ENCODE measurements at regions not wholly inside any gene's neighbourhood (a gene's known extent, or its start where the extent isn't known, plus 50 kb on each side); places are given as distances from the start of the nearest gene placed in this dataset.
"Not testable (repeated sequence)": the region's sequence is repeated elsewhere in the genome, so short reads cannot be mapped to it uniquely, and the experiment has no call there.

DNA sequence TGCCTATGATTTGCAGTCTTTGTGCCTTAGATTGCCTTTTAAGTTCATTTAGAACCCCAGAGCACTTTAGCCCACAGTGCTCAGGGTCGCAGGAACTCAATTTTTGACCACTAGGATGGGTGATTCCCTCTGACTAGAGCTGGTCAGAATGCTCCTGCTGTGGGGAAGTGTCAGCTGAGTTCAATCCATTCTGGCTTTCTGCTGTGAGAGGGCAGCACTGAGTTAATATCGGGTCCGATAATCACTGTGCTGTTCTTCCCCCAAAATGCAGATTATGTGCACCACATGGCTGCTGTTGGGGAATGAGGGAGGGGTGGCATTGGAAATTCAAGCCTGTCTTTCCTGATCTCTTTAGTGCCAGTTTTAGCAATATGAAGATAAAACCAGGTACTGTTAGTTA, 886.4 kb downstream of the DNAJB9 start:
- Histone ChIP-seq H3K4me1 (ENCODE audit: low read length) (no peaks in the 10 kb centered on the region), H3K36me3 (ENCODE audit: insufficient read depth, low read length) (no peaks in the 10 kb centered on the region), H3K9me3 (ENCODE audit: low read length) (no peaks in the 10 kb centered on the region), H2AFZ (ENCODE audit: low read length) (no peak overlapping the region), H3K27me3 (ENCODE audit: low read length) (no peaks in the 10 kb centered on the region), H3K9ac (ENCODE audit: low read length) (no peak overlapping the region), H4K20me1 (ENCODE audit: insufficient read depth, low read depth, low read length) (no peaks in the 10 kb centered on the region), H3K9me2 (replicated peaks; ENCODE audit: insufficient read depth, low read length) (no peaks in the 10 kb centered on the region), H3K4me3 (ENCODE audit: low read length) (no peak overlapping the region), H3K27ac (ENCODE audit: low read length) (no peak overlapping the region), H3K4me2 (ENCODE audit: low read depth, low read length, poor library complexity, severe bottlenecking) (no peak overlapping the region), H3K79me2 (ENCODE audit: low read length) (no peaks in the 10 kb centered on the region)
- no peak for DNase-seq

DNA sequence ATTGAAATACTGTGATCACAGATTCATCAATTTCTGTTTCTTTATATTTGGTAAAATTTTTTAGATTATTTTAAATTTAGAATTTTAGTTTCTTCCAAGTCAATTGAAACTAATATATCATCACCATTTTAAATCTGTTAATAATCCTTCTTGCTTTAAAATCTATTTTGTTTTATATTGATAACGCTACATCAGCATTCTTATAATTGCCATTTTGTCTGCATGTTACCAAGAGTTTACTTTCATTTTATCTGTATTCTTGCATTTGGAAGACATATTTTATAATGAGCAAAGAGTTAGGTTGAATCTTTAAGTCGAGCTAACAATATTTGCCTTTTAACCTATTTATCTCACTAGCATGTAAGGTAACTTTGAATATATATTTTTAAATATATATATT, 890.6 kb downstream of the DNAJB9 start:
- H3K9me3 ChIP-seq (ENCODE audit: low read length), result no peaks in the 10 kb centered on the region
- no peak for DNase-seq
- H3K4me3 ChIP-seq (ENCODE audit: low read length), result no peak overlapping the region
- no peak overlapping the region for H3K9ac ChIP-seq (ENCODE audit: low read length)
- no peak overlapping the region for H2AFZ ChIP-seq (ENCODE audit: low read length)
- no peaks in the 10 kb centered on the region for H3K9me2 ChIP-seq (replicated peaks; ENCODE audit: insufficient read depth, low read length)
- no peaks in the 10 kb centered on the region for H3K79me2 ChIP-seq (ENCODE audit: low read length)
- no peak overlapping the region for H3K4me2 ChIP-seq (ENCODE audit: low read depth, low read length, poor library complexity, severe bottlenecking)
- no peaks in the 10 kb centered on the region for H4K20me1 ChIP-seq (ENCODE audit: insufficient read depth, low read depth, low read length)
- H3K27ac ChIP-seq (ENCODE audit: low read length), result no peak overlapping the region
- no peaks in the 10 kb centered on the region for H3K36me3 ChIP-seq (ENCODE audit: insufficient read depth, low read length)
- H3K4me1 ChIP-seq (ENCODE audit: low read length), result no peaks in the 10 kb centered on the region
- H3K27me3 ChIP-seq (ENCODE audit: low read length), result no peaks in the 10 kb centered on the region

DNA sequence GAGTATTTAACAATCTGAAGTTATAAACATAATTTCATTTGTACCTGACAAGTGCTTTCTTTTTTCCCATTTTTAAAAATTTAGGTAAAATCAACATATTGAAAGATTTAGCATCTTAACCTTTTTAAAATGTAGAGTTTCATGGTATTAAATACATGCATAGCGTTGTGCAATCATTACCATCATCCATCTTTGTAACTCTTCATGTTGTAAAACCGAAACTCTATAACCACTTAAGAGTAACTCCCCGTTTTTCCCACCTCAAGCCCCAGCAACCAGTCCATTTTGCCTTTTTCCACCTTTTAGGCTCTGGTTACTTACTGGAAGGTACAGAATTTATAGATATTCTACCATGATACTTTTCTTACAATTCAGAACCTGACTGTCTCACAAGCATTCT, 892.5 kb downstream of the DNAJB9 start:
- Histone ChIP-seq H3K27me3 (ENCODE audit: low read length) (no peaks in the 10 kb centered on the region), H3K4me3 (ENCODE audit: low read length) (no peak overlapping the region), H3K27ac (ENCODE audit: low read length) (no peak overlapping the region), H4K20me1 (ENCODE audit: insufficient read depth, low read depth, low read length) (no peaks in the 10 kb centered on the region), H3K9me2 (replicated peaks; ENCODE audit: insufficient read depth, low read length) (no peaks in the 10 kb centered on the region), H3K4me1 (ENCODE audit: low read length) (no peaks in the 10 kb centered on the region), H3K9me3 (ENCODE audit: low read length) (no peaks in the 10 kb centered on the region; the same call in 1 of the 2 replicates), H3K79me2 (ENCODE audit: low read length) (no peaks in the 10 kb centered on the region), H3K36me3 (ENCODE audit: insufficient read depth, low read length) (no peaks in the 10 kb centered on the region), H3K4me2 (ENCODE audit: low read depth, low read length, poor library complexity, severe bottlenecking) (no peak overlapping the region), H2AFZ (ENCODE audit: low read length) (no peak overlapping the region), H3K9ac (ENCODE audit: low read length) (no peak overlapping the region)
- DNase-seq, result no peak

DNA sequence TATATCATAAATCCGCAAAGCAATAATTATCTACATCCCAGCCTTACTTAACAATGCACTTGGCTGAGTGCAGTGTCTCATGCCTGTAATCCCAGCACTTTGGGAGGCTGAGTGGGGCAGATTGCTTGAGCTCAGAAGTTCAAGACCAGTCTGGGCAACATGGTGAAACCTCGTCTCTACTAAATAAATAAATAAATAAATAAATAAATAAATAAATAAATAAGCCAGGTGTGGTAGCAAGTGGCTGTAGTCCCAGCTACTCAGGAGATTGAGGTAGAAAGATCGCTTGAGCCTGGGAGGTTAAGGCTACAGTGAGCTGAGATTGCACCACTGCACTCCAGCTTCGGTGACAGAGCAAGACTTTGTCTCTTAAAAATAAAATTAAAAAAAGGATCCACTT, 898.1 kb downstream of the DNAJB9 start:
- not testable (repeated sequence) for H2AFZ ChIP-seq (ENCODE audit: low read length); H3K4me3 ChIP-seq (ENCODE audit: low read length)

DNA sequence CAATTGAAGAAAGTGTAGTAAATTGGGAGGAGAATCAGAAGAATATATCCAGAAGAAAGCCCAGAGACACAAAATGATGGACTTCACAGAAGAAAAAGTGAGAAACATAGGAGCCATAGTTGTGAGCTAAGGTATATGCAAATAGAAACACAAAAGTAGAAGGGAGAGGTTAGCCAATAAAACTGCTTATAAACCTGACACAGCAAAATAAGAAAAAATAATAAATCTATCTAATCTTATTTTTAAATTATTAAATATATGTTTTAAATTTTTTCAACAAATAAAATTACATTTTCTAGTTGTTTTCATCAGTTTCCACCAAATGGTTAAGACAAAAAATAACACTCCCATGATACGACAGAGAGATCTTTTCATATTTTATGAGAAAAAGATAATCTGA, 903.5 kb downstream of the DNAJB9 start:
- no peak overlapping the region for H3K4me2 ChIP-seq (ENCODE audit: low read depth, low read length, poor library complexity, severe bottlenecking)
- no peaks in the 10 kb centered on the region for H3K27me3 ChIP-seq (ENCODE audit: low read length)
- no peaks in the 10 kb centered on the region for H3K36me3 ChIP-seq (ENCODE audit: insufficient read depth, low read length)
- no peak overlapping the region for H3K27ac ChIP-seq (ENCODE audit: low read length)
- H3K4me1 ChIP-seq (ENCODE audit: low read length), result no peaks in the 10 kb centered on the region
- H3K79me2 ChIP-seq (ENCODE audit: low read length), result no peaks in the 10 kb centered on the region
- H3K9me3 ChIP-seq (ENCODE audit: low read length), result peaks cover 3% of the 10 kb centered on the region; the same call in 1 of the 2 replicates
- no peak overlapping the region for H2AFZ ChIP-seq (ENCODE audit: low read length)
- DNase-seq, result no peak
- H3K9ac ChIP-seq (ENCODE audit: low read length), result no peak overlapping the region
- H4K20me1 ChIP-seq (ENCODE audit: insufficient read depth, low read depth, low read length), result no peaks in the 10 kb centered on the region
- no peak overlapping the region for H3K4me3 ChIP-seq (ENCODE audit: low read length)
- H3K9me2 ChIP-seq (replicated peaks; ENCODE audit: insufficient read depth, low read length), result no peaks in the 10 kb centered on the region

More for the DNA sequence above, 898.1 kb downstream of the DNAJB9 start:
- H3K9ac ChIP-seq (ENCODE audit: low read length); H3K4me1 ChIP-seq (ENCODE audit: low read length); DNase-seq; H4K20me1 ChIP-seq (ENCODE audit: insufficient read depth, low read depth, low read length); H3K9me2 ChIP-seq (replicated peaks; ENCODE audit: insufficient read depth, low read length); H3K79me2 ChIP-seq (ENCODE audit: low read length); H3K27ac ChIP-seq (ENCODE audit: low read length); H3K4me2 ChIP-seq (ENCODE audit: low read depth, low read length, poor library complexity, severe bottlenecking); H3K9me3 ChIP-seq (ENCODE audit: low read length); H3K36me3 ChIP-seq (ENCODE audit: insufficient read depth, low read length); H3K27me3 ChIP-seq (ENCODE audit: low read length): not testable (repeated sequence)

DNA sequence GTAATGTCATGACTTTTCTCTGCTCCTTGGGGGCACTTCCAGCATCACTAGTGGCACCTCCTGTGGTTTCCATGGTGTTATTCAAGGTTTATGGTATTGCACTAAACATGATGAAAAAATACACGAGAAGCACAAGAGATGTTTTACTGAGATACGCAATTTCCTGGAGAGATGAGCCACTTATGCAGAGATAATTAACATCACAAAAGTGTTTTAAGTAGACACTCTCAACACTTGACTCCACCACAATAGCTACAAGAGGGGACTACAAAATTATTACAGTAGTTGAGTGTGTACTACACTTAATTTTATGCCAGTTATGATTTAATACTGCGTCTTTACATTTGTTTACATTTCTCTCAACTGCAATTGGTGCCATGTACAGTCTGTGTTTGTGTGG, 906.7 kb downstream of the DNAJB9 start:
- no peaks in the 10 kb centered on the region for H3K79me2 ChIP-seq (ENCODE audit: low read length)
- no peaks in the 10 kb centered on the region for H4K20me1 ChIP-seq (ENCODE audit: insufficient read depth, low read depth, low read length)
- no peaks in the 10 kb centered on the region for H3K36me3 ChIP-seq (ENCODE audit: insufficient read depth, low read length)
- no peaks in the 10 kb centered on the region for H3K9me2 ChIP-seq (replicated peaks; ENCODE audit: insufficient read depth, low read length)
- H3K4me2 ChIP-seq (ENCODE audit: low read depth, low read length, poor library complexity, severe bottlenecking), result no peak overlapping the region
- DNase-seq, result no peak
- H2AFZ ChIP-seq (ENCODE audit: low read length), result no peak overlapping the region
- H3K27me3 ChIP-seq (ENCODE audit: low read length), result no peaks in the 10 kb centered on the region
- H3K4me3 ChIP-seq (ENCODE audit: low read length), result no peak overlapping the region
- no peaks in the 10 kb centered on the region for H3K9me3 ChIP-seq (ENCODE audit: low read length)
- no peak overlapping the region for H3K9ac ChIP-seq (ENCODE audit: low read length)
- H3K4me1 ChIP-seq (ENCODE audit: low read length), result no peaks in the 10 kb centered on the region
- H3K27ac ChIP-seq (ENCODE audit: low read length), result no peak overlapping the region

DNA sequence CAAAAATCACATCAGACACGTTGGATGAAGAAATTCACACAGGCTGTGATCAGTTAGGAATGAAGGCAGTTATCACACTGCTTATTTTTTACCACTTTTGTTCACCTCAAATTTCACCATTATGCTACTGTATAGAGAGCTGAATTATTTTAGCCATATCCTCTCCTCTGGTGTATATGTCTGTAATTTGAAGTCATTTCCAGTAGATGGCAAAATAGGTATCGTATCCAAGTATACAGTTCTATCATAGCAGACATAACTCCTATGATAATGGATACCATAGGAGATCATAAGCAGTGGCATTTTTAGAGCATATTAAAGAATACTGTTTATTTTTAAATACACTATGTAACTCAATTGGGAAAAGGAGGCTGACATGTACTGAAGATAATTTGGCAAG, 909.7 kb downstream of the DNAJB9 start:
- H3K9me2 ChIP-seq (replicated peaks; ENCODE audit: insufficient read depth, low read length), result no peaks in the 10 kb centered on the region

DNA sequence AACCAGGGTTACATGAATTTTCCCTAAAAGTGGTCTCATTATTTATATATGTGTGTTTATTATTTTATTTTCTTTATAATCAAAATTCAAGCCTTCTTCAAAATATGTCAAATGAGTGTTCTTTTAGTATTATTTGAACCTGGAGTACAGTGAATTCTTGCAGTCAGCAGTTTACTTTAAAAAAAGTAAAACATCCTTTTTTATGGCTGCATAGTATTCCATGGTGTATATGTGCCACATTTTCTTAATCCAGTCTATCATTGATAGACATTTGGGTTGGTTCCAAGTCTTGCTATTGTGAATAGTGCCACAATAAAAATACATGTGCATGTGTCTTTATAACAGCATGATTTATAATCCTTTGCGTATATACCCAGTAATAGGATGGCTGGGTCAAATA, 920.9 kb downstream of the DNAJB9 start:
- H3K36me3 ChIP-seq (ENCODE audit: insufficient read depth, low read length); H3K79me2 ChIP-seq (ENCODE audit: low read length); DNase-seq; H4K20me1 ChIP-seq (ENCODE audit: insufficient read depth, low read depth, low read length); H2AFZ ChIP-seq (ENCODE audit: low read length); H3K9me3 ChIP-seq (ENCODE audit: low read length); H3K27me3 ChIP-seq (ENCODE audit: low read length); H3K9ac ChIP-seq (ENCODE audit: low read length); H3K4me1 ChIP-seq (ENCODE audit: low read length); H3K9me2 ChIP-seq (replicated peaks; ENCODE audit: insufficient read depth, low read length); H3K4me2 ChIP-seq (ENCODE audit: low read depth, low read length, poor library complexity, severe bottlenecking); H3K27ac ChIP-seq (ENCODE audit: low read length); H3K4me3 ChIP-seq (ENCODE audit: low read length): not testable (repeated sequence)

More for the DNA sequence above, 909.7 kb downstream of the DNAJB9 start:
- no peak for DNase-seq
- H3K79me2 ChIP-seq (ENCODE audit: low read length), result no peaks in the 10 kb centered on the region
- H3K36me3 ChIP-seq (ENCODE audit: insufficient read depth, low read length), result no peaks in the 10 kb centered on the region
- no peak overlapping the region for H3K4me2 ChIP-seq (ENCODE audit: low read depth, low read length, poor library complexity, severe bottlenecking)
- H3K4me1 ChIP-seq (ENCODE audit: low read length), result no peaks in the 10 kb centered on the region
- H3K4me3 ChIP-seq (ENCODE audit: low read length), result no peak overlapping the region
- no peak overlapping the region for H3K9ac ChIP-seq (ENCODE audit: low read length)
- no peaks in the 10 kb centered on the region for H3K9me3 ChIP-seq (ENCODE audit: low read length)
- no peaks in the 10 kb centered on the region for H4K20me1 ChIP-seq (ENCODE audit: insufficient read depth, low read depth, low read length)
- no peak overlapping the region for H2AFZ ChIP-seq (ENCODE audit: low read length)
- no peaks in the 10 kb centered on the region for H3K27me3 ChIP-seq (ENCODE audit: low read length)
- no peak overlapping the region for H3K27ac ChIP-seq (ENCODE audit: low read length)

DNA sequence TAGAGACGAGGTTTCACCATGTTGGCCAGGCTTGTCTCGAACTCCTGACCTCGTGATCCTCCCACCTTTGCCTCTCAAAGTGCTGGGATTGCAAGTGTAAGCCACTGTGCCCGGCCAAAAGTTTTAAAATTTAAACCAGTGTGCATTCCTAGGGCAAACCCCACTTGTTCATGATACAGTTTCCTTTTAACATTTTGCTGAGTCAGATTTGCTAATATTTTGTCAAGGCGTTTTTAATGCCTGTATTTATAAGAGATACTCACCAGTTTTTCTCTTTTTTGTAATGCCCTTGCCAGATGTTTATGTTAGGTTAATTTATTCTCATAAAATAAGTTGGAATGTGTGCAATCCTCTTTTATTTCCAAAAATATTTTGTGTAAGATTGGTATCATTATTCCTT, 927.4 kb downstream of the DNAJB9 start:
- H3K27ac ChIP-seq (ENCODE audit: low read length), result no peak overlapping the region
- no peaks in the 10 kb centered on the region for H3K79me2 ChIP-seq (ENCODE audit: low read length)
- H3K27me3 ChIP-seq (ENCODE audit: low read length), result no peaks in the 10 kb centered on the region
- H3K9ac ChIP-seq (ENCODE audit: low read length), result no peak overlapping the region
- no peak overlapping the region for H2AFZ ChIP-seq (ENCODE audit: low read length)
- no peak for DNase-seq
- H3K9me3 ChIP-seq (ENCODE audit: low read length), result peaks cover 7% of the 10 kb centered on the region; the same call in 1 of the 2 replicates
- H3K9me2 ChIP-seq (replicated peaks; ENCODE audit: insufficient read depth, low read length), result no peaks in the 10 kb centered on the region
- H4K20me1 ChIP-seq (ENCODE audit: insufficient read depth, low read depth, low read length), result no peaks in the 10 kb centered on the region
- H3K4me3 ChIP-seq (ENCODE audit: low read length), result no peak overlapping the region
- H3K36me3 ChIP-seq (ENCODE audit: insufficient read depth, low read length), result no peaks in the 10 kb centered on the region
- H3K4me2 ChIP-seq (ENCODE audit: low read depth, low read length, poor library complexity, severe bottlenecking), result no peak overlapping the region
- H3K4me1 ChIP-seq (ENCODE audit: low read length), result no peaks in the 10 kb centered on the region

All from Karpas-422 (cell line).